ENCODE measurements at regions not wholly inside any gene's neighbourhood (a gene's known extent, or its start where the extent isn't known, plus 50 kb on each side); places are given as distances from the start of the nearest gene placed in this dataset.

DNA sequence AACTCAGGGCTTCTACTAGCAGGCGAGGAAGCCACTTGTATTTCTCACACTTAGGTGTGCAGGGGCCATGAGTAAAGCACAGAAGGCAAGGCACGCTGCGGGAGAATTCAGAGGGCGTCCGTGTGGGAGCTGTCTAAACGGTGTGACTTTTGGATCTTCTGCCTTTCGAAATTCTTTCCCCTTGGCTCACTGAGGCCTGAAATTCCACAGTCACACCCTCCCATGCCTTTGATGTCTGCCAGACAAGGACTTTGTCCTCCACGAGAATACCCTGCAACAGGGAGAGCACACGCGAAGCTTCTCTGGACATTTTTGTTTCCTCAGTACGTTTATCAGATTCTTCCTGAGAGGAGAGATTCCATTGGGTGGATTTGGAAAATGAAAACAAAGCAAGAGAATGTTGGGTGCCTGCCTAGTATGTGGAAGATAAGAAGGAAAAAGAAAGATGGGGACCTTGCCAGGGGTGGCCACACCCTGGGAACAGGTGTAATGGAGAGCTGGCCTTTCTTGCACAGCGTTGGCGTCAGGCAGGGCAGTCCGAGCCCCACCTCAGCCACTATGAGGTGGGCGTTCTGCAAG lies 235.7 kb downstream of the MYLK4 start:
- Mint-ChIP-seq H3K9me3 (ENCODE audit: unreplicated experiment) (no peaks in the 10 kb centered on the region), H3K27me3 (ENCODE audit: unreplicated experiment) (no peaks in the 10 kb centered on the region), H3K4me3 (ENCODE audit: unreplicated experiment) (no peak overlapping the region), H3K36me3 (ENCODE audit: unreplicated experiment) (no peaks in the 10 kb centered on the region), H3K4me1 (ENCODE audit: low read depth, unreplicated experiment) (no peaks in the 10 kb centered on the region), H3K27ac (ENCODE audit: unreplicated experiment) (no peak overlapping the region)
- TF ChIP-seq, protein P1, sequence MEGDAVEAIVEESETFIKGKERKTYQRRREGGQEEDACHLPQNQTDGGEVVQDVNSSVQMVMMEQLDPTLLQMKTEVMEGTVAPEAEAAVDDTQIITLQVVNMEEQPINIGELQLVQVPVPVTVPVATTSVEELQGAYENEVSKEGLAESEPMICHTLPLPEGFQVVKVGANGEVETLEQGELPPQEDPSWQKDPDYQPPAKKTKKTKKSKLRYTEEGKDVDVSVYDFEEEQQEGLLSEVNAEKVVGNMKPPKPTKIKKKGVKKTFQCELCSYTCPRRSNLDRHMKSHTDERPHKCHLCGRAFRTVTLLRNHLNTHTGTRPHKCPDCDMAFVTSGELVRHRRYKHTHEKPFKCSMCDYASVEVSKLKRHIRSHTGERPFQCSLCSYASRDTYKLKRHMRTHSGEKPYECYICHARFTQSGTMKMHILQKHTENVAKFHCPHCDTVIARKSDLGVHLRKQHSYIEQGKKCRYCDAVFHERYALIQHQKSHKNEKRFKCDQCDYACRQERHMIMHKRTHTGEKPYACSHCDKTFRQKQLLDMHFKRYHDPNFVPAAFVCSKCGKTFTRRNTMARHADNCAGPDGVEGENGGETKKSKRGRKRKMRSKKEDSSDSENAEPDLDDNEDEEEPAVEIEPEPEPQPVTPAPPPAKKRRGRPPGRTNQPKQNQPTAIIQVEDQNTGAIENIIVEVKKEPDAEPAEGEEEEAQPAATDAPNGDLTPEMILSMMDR (IDR thresholded peaks at IDR 0.05; ENCODE audit: partially characterized antibody, unreplicated experiment): no peak
- no peak for DNase-seq

DNA sequence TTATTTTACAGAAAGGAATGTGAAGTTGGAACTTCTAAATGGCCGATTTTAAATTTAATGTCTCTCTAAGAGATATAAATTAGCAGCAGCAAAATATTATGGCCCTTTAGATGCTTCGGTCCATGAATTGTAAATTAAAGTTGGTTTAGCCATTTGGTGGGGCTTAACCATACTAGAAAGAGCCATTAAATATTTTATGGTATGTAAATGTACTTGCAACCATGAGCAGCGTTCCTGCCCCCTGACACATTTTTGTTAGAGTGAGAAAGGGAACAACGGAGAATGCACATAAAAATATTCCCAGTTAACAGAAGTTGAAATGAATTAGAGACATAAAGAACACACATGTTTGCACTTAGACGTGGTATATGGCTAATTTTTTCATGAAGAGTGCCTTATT lies 237.9 kb downstream of the MYLK4 start:
- no peaks in the 10 kb centered on the region for H3K27me3 Mint-ChIP-seq (ENCODE audit: unreplicated experiment)
- H3K9me3 Mint-ChIP-seq (ENCODE audit: unreplicated experiment): no peaks in the 10 kb centered on the region
- H3K27ac Mint-ChIP-seq (ENCODE audit: unreplicated experiment): no peak overlapping the region
- H3K4me1 Mint-ChIP-seq (ENCODE audit: low read depth, unreplicated experiment): no peaks in the 10 kb centered on the region
- no peak for DNase-seq
- TF ChIP-seq, protein P1 (IDR thresholded peaks at IDR 0.05; ENCODE audit: partially characterized antibody, unreplicated experiment): no peak
- no peaks in the 10 kb centered on the region for H3K36me3 Mint-ChIP-seq (ENCODE audit: unreplicated experiment)
- H3K4me3 Mint-ChIP-seq (ENCODE audit: unreplicated experiment): no peak overlapping the region

DNA sequence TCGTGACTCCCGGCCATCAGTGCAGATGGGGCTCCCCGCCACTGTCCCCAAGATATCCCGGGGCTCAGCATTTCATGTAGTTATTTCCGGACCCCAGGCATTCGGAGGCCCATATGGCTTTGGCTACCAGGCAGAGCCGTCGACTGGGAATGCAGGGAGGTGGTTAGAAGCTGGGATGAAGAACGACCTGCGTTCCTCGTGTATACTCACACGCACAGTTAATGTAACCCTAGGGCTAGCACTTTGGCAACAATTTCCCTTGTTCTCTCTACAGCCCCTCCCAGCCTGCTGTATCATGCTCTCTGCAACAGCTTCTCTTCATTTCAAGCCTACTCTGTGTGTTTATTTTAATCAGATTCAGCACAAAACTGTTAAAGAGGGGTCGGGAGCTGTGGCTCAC lies 240.4 kb downstream of the MYLK4 start:
- no peak overlapping the region for H3K27ac Mint-ChIP-seq (ENCODE audit: unreplicated experiment)
- TF ChIP-seq, protein P1 (IDR thresholded peaks at IDR 0.05; ENCODE audit: partially characterized antibody, unreplicated experiment): no peak
- H3K9me3 Mint-ChIP-seq (ENCODE audit: unreplicated experiment): no peaks in the 10 kb centered on the region
- H3K36me3 Mint-ChIP-seq (ENCODE audit: unreplicated experiment): no peaks in the 10 kb centered on the region
- no peak for DNase-seq
- H3K4me3 Mint-ChIP-seq (ENCODE audit: unreplicated experiment): no peak overlapping the region
- H3K4me1 Mint-ChIP-seq (ENCODE audit: low read depth, unreplicated experiment): no peaks in the 10 kb centered on the region
- H3K27me3 Mint-ChIP-seq (ENCODE audit: unreplicated experiment): no peaks in the 10 kb centered on the region

DNA sequence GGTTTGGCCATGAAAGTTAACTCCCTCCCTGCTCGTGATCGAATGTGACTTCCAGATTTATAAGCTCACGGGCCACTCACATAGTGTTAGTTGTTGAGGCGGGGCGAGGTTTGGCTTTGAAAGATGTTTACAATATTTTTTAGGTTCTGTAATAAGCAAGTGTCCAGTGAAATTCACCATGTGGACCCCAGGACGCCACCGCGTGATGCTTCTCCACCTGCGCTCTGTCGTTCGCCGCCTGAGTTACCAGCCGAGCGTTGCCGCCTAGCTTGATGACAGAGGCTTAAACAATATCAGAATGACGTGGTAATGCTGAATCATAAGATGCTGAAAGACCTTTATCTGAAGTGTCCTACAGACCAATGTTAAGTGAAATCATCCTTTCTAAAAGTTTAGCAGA lies 241.0 kb downstream of the MYLK4 start:
- Mint-ChIP-seq H3K9me3 (ENCODE audit: unreplicated experiment) (no peaks in the 10 kb centered on the region), H3K27me3 (ENCODE audit: unreplicated experiment) (no peaks in the 10 kb centered on the region), H3K4me1 (ENCODE audit: low read depth, unreplicated experiment) (no peaks in the 10 kb centered on the region), H3K27ac (ENCODE audit: unreplicated experiment) (no peak overlapping the region), H3K36me3 (ENCODE audit: unreplicated experiment) (no peaks in the 10 kb centered on the region), H3K4me3 (ENCODE audit: unreplicated experiment) (no peak overlapping the region)
- DNase-seq: no peak
- TF ChIP-seq, protein P1 (IDR thresholded peaks at IDR 0.05; ENCODE audit: partially characterized antibody, unreplicated experiment): no peak

DNA sequence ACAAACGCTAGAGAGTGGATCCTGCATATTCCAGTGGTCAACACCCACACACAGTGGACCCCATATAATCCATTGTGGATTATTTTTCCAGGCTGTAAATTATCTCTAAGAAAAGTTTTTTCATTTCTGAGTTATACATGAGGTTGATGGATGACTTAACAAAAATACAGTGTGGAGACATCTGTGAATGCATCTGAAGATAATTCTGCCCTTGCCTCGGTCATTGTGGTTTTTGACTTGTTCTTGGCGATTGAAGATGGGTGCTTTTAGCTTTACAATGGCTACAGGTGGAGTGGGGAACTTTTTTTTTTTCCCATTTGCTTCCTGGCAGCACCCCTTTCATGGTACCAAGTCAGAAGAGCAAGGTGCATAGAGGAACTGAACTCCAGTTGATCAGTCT lies 242.7 kb downstream of the MYLK4 start:
- no peaks in the 10 kb centered on the region for H3K27me3 Mint-ChIP-seq (ENCODE audit: unreplicated experiment)
- no peaks in the 10 kb centered on the region for H3K36me3 Mint-ChIP-seq (ENCODE audit: unreplicated experiment)
- no peak overlapping the region for H3K4me3 Mint-ChIP-seq (ENCODE audit: unreplicated experiment)
- H3K9me3 Mint-ChIP-seq (ENCODE audit: unreplicated experiment): no peaks in the 10 kb centered on the region
- DNase-seq: no peak
- H3K27ac Mint-ChIP-seq (ENCODE audit: unreplicated experiment): no peak overlapping the region
- H3K4me1 Mint-ChIP-seq (ENCODE audit: low read depth, unreplicated experiment): no peaks in the 10 kb centered on the region
- TF ChIP-seq, protein P1 (IDR thresholded peaks at IDR 0.05; ENCODE audit: partially characterized antibody, unreplicated experiment): no peak
